H1 (cell line): ENCODE measurements at regions not wholly inside any gene's neighbourhood (a gene's known extent, or its start where the extent isn't known, plus 50 kb on each side); places are given as distances from the start of the nearest gene placed in this dataset.

Experiments used
- BRCA1 ChIP-seq: IDR thresholded peaks from 2 replicates; pipeline ENCODE4 v1.6.1; 2012; ENCODE audit warnings: low read depth, low read length, improper control_type of control experiment
- CTBP2 ChIP-seq: IDR thresholded peaks from 2 replicates; pipeline ENCODE4 v1.7.0; 2011; ENCODE audit warnings: borderline replicate concordance, mild to moderate bottlenecking, moderate library complexity, mixed read lengths, low read length; ENCODE audit not compliant: insufficient read depth, insufficient read length
- KDM5A ChIP-seq: fragments of 200-600 bp; IDR thresholded peaks from 2 replicates; pipeline ENCODE4 v1.7.1; 2012; ENCODE audit warnings: mild to moderate bottlenecking, low read length, inconsistent platforms, mixed read lengths
- SP2 ChIP-seq: IDR thresholded peaks from 2 replicates; pipeline ENCODE4 v1.6.1; 2012; ENCODE audit warnings: mild to moderate bottlenecking, low read length, inconsistent platforms
- ZNF274 ChIP-seq: IDR thresholded peaks from 2 replicates; pipeline ENCODE4 v1.7.0; 2012; ENCODE audit warnings: low read length, borderline replicate concordance; ENCODE audit errors: extremely low read depth

GRCh38 chr21:38605236-38605635 is 107.0 kb upstream of the ERG start (continued):
- no peak for TF ChIP-seq BRCA1
- TF ChIP-seq KDM5A = no peak
- TF ChIP-seq CTBP2 = no peak
- TF ChIP-seq SP2 = no peak
- TF ChIP-seq ZNF274 = no peak
